LHCN-M2 (cell line): ENCODE measurements at regions not wholly inside any gene's neighbourhood (a gene's known extent, or its start where the extent isn't known, plus 50 kb on each side); places are given as distances from the start of the nearest gene placed in this dataset.
A peak's percentile ranks its signal among the peaks of the same experiment; 100 is the strongest.
"Not testable (repeated sequence)": the region's sequence is repeated elsewhere in the genome, so short reads cannot be mapped to it uniquely, and the experiment has no call there.

ENCODE experiments used
- DNase-seq: peaks from one replicate; pipeline ENCODE4 v3.0.0-alpha.2; 2012; ENCODE audit warnings: low read depth

DNA sequence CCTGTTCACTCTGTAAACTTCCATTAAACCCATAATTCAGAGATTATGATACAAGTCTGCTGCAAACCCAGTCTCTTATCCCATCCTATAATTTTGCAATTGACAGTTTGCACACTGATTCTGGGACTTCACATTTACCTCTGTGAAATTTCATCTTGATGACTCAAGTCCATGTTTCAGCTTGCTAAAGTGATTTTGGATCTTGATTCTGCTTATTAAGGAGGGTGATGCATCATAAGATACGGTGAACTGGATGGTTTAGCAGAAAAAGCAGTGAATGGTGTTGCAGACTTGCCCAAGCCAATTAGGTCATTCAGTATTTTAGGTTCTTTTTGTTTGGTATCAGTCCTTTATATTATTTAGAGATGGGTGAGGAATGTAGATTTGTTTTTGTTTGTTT is 125.5 kb upstream of the PODXL start:
- DNase-seq = no peak

GRCh38 chr7:131679071-131679470 is 122.6 kb upstream of the PODXL start:
- peak; percentile 8 for DNase-seq

DNA sequence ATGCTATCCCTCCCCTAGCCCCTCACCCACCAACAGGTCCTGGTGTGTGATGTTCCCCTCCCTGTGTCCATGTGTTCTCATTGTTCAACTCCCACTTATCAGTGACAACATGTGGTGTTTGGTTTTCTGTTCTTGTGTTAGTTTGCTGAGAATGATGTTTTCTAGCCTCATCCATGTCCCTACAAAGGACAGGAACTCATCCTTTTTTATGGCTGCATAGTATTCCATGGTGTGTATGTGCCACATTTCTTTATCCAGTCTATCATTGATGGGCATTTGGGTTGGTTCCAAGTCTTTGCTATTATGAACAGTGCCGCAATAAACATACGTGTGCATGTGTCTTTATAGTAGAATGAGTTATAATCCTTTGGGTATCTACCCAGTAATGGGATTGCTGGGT is 120.4 kb upstream of the PODXL start:
- not testable (repeated sequence) for DNase-seq

GRCh38 chr7:131674131-131674530 is 117.7 kb upstream of the PODXL start:
- peak; percentile 3 for DNase-seq

DNA sequence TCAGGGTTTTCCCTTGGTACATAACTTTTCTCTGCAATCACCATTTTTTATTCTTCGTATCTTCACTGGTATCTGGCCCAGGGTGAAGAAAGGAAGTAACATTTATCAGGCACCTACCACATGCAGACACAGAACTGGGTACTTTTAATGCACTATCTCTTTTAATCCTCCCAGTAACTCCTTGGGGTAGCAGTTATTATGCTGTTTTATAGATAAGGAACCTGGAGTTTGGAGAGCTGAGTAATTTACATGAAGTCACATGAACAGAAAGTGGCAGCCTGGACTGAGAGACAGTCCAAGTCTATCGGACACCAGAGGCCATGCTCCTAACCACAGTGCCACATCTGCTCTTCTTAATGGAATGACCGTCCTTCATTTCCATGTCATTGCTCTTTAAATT is 117.1 kb upstream of the PODXL start:
- DNase-seq = no peak

GRCh38 chr7:131670406-131670805 is 114.0 kb upstream of the PODXL start:
- no peak for DNase-seq

DNA sequence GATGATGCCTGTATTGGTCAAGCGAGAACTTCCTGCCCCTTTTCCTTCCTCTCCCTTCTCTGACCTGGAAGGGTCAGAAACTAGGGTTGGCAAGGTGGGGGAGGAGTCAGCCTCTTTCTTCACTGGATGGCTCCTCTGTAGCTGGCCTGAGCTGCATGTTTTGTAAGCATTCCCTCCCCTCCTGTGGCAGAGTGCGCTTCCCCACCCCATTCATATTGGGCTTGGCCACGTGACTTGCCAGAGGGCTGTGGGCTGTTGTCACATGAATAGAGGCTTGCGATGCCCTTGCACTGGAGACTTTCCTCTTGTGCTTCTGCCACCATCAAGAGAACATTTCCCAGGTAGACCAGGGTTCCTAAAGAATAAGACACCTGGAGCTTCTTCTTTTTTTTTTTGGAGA is 111.3 kb upstream of the PODXL start:
- no peak for DNase-seq

DNA sequence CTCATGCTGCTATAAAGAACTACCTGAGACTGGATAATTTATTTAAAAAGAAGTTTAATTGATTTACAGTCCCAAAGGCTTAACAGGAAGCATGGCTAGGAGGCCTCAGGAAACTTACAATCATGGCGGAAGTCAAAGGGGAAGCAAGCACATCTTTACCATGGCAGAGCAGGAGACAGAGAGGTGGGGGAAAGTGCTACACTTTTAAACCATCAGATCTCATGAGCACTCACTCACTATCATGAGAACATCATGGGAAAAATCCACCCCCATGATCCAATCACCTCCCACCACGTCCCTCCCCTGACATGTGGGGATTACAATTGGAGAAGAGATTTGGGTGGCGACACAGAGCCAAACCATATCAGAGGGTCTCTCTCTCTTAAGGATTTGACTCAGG is 108.6 kb upstream of the PODXL start:
- no peak for DNase-seq

- DNase-seq = no peak
These were observed 108.1 kb upstream of the PODXL start for GRCh38 chr7:131664570-131664969.

DNA sequence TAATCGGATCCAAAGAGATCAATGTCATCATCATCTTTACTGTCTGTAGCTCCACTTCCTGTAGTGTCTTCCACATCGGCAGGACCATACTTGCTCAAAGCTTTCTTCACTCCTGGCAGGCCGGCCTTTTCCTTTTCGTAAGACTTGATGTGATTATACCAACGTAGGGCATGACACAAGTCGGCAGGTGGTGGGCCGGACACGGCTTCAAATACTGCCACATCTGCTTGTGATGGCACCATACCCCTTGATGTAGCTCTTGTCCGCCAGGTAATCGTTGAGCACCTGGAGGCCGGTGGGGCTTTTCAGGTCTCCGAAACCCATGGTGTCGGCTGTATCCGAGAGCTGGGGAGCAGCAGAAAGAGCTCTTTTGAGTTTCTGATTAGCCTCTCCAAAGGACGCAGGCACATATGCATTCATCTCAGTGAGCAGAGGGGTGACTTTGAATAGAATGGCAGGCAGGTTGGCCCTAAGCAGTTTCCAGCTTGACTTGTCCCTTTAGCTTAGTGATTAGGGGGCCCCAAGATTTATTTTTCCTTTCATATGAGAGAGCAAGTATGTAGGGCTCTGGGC is 106.0 kb upstream of the PODXL start:
- DNase-seq = not testable (repeated sequence)

DNA sequence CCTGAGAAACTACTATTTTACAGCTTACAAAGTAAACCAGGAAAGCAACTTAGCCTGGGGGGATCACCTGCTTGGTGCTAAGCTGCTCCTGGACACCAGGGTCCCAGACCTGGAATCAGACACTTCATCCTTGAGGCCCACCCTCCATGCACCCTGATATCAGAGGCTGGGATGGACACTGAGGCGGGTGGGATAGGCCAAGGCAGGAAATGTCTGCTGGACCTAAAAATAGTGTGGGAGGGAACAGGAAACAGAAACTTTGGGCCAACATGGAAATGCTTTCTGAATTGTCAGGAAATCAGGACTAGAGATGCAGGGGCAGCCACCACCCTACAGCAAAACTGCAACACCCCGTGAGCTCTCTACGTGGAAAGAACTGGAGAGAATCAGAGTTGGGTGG is 101.5 kb upstream of the PODXL start:
- DNase-seq = no peak

GRCh38 chr7:131656980-131657723 is 100.7 kb upstream of the PODXL start:
- no peak for DNase-seq

GRCh38 chr7:131655866-131656265 is 99.4 kb upstream of the PODXL start:
- no peak for DNase-seq

- no peak for DNase-seq
These were observed 99.0 kb upstream of the PODXL start for GRCh38 chr7:131655447-131655846.

DNA sequence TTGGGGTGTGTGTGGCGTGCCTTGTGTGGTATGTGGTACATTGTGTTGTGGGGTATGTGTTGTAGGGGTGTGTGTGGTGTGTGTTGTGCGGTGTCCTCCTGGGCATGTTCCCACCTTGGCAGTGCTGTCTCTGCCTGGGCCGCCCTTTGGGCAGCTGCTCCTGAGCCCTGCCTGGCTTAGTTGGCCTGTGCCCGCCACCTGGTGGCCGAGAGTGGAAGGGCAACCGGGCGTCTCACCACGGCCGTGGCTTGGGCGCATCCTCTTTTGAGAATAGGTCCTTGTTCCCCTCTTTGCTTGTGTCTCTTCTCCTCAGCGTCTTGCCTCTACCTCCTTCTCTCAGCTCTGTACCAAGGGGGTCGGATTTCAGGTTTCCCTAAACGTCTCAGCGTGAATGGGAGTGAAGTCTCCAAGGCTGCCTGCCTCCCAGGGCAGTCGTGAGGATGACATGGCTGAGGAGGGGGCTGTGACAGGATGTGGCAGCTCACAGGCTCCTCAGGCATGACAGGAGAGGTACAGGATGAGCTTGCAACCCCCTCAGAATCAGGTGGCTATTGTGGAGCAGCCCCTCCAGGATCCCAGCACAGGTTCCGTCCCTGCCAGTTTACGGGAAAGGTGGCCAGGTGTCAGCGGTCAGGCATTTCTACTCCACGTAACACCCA is 98.4 kb upstream of the PODXL start:
- peak; percentile 80 for DNase-seq

DNA sequence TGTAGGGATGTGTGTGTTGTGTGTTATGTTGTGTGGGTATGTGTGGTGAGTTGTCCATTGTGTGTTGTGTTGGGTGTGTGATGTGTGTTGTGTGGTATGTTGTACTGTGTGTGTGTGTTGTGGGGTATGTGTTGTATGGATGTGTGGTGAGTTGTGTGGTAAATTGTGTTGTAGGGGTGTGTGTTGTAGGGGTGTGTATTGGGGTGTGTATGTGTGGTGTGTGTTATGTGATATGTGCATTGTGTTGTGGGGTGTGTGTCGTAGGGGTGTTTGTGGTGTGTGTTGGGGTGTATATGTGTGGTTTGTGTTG is 97.8 kb upstream of the PODXL start:
- DNase-seq = no peak

DNA sequence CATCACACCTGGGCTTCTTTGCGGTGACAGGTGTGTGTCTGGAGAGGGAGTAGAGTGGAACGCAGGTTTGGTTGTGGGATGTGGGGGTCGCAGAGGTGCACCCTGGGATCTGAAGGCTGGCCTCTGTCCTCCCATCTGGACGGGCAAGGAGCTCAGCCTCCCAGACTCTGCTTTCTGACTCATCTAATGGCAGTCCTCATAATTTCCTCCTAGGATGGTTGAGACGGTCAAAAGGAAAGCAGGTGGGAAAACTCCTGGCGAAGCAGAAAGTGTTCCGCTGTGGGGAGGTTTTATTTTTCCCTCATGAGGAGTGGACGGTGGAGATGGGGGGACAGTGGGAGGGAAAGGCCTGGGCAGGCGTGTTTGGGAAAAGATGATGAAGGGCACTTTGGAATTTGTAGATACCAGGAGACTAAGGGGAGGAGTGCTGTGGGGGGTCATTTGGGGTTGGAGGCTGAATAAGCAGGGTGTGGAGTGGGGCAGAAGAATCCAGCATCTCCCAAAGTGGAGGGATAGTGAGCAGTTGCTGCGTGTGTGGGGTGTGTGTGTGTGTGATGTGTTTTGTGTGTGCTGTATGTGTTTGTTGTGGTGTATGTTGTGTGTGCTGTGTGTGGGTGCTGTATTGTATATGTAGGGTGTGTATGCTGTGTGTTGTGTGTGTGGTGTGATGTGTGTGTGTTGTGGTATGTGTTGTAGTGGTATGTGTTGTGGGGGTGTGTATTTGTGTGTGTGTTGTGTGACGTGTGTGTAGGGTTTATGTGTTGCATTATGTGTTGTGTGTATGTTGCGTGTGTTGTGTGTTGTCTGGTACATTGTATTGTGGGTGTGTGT is 97.2 kb upstream of the PODXL start:
- DNase-seq = peak; percentile 38

DNA sequence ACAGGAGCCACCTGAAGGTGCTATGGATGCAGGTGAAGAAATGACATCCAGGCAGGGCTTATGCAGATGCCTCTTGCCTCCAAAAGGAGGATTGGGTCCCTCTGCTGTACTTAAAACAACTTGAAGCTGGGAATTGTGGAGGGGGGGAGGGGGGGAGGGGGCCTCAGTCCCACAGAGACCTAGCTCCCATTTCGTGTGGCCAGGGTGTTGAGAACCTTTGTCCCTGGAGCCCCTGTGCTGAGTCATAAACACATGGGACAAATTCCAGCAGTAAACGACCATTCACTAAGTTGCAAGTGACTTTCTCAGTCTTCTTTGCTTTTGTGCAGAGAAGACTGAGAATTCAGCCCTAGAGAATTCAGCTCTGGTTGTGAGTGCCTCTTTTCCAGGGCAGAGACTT is 96.5 kb upstream of the PODXL start:
- no peak for DNase-seq

- no peak for DNase-seq
These were observed 95.8 kb upstream of the PODXL start for GRCh38 chr7:131652194-131652593.

DNA sequence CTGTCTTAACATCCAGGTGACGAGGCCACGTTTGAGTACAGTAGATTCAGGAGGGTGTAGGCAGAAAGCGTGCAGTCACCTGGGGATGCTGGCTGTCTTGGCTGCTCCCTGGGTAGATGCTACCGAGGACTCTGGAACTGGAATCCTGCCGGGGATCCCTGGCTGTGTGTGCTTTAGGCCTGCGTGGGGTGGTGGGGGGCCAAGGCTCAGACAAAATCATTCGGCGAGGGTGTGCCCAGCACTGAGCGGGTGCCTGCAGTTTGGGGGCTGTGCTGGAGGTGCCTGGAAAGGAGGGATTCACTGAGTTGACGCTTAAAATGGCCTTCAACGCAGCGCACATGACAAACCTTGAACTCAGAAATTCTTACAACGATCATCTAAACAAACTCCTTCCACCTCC is 93.5 kb upstream of the PODXL start:
- no peak for DNase-seq

DNA sequence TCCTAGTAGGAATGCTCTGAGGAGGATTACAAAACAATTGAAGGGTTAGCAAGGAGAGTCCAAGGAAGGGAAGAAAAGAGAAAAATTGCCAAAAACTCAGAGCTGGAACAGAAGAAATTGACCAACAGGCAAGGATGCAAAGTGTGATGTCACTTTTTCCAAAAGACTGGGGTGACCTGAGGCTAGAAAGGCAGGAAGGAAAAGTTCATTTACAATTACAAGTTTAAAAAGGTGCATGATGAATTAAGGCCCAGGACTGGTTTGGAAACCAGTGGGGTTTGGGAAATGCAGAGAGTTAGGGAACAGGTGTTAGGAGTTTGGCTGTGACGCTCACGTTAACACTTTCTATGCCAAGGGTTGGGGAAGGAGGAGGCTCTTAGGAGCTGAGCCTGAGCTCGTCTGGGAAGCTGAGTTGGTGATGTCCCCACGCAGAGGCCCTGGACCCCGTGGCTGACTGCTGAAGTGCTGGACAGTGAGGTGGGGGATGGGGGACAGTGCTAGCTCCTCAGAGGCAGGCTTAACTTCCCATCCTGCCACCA is 92.6 kb upstream of the PODXL start:
- DNase-seq = no peak

- no peak for DNase-seq
These were observed 92.1 kb upstream of the PODXL start for GRCh38 chr7:131648491-131648890.
